H1 (cell line): ENCODE measurements at regions not wholly inside any gene's neighbourhood (a gene's known extent, or its start where the extent isn't known, plus 50 kb on each side); places are given as distances from the start of the nearest gene placed in this dataset.

ENCODE experiments used
- CTCF ChIA-PET: fragments of 300-600 bp; sonication (Branson Sonifier 250); formaldehyde crosslinking; loops from one replicate; lab custom pipeline; 2021; ENCODE audit not compliant: partially characterized antibody; lab: Charles Lee
- POLR2A ChIA-PET: fragments of 300-600 bp; sonication (Branson Sonifier 250); formaldehyde crosslinking; loops from one replicate; lab custom pipeline; 2021; ENCODE audit warnings: inconsistent platforms; ENCODE audit not compliant: partially characterized antibody; lab: Charles Lee
- DNase-seq, 2 experiments: peaks; one replicate each; pipeline versions ENCODE4 v3.0.0 to v3.0.0-alpha.2; 2010 to 2022; ENCODE audit warnings: low spot score in 2 of 2, low read depth in 1 of 2, mixed read lengths in 1 of 2
- FAIRE-seq: peaks from 2 replicates; lab custom pipeline; 2011; peaks lifted over from hg19 to GRCh38; lab: Jason Lieb, UNC
- H2AFZ ChIP-seq: 2 replicates; pipeline ENCODE4 v1.8.1; 2012; ENCODE audit warnings: low read length, inconsistent platforms
- H2AK5ac ChIP-seq: 2 replicates; pipeline ENCODE4 v1.6.1; 2013; ENCODE audit warnings: low read depth, low read length
- H2BK120ac ChIP-seq: replicated peaks from 2 replicates; pipeline ENCODE3; 2013; ENCODE audit warnings: low read depth, low read length, inconsistent platforms
- H2BK12ac ChIP-seq: 2 replicates; pipeline ENCODE4 v1.6.1; 2013; ENCODE audit warnings: low read depth, low read length
- H2BK15ac ChIP-seq: 2 replicates; pipeline ENCODE4 v1.6.1; 2013; ENCODE audit warnings: low read length
- H2BK20ac ChIP-seq: 2 replicates; pipeline ENCODE4 v1.6.1; 2013; ENCODE audit warnings: low read length
- H2BK5ac ChIP-seq: 2 replicates; pipeline ENCODE4 v1.6.1; 2013; ENCODE audit warnings: low read depth, low read length
- H3K14ac ChIP-seq: 2 replicates; pipeline ENCODE4 v1.6.1; 2013; ENCODE audit warnings: inconsistent platforms; ENCODE audit not compliant: insufficient read length
- H3K18ac ChIP-seq: 2 replicates; pipeline ENCODE4 v1.6.1; 2013; ENCODE audit warnings: low read length; ENCODE audit errors: extremely low read depth
- H3K23ac ChIP-seq: 2 replicates; pipeline ENCODE4 v1.6.1; 2013; ENCODE audit warnings: inconsistent platforms; ENCODE audit not compliant: insufficient read length
- H3K23me2 ChIP-seq: 2 replicates; pipeline ENCODE4 v1.6.1; 2013; ENCODE audit warnings: low read depth, low read length
- H3K27ac ChIP-seq: 2 replicates; pipeline ENCODE4 v1.6.1; 2011; ENCODE audit warnings: low read depth, low read length, inconsistent platforms
- H3K27me3 ChIP-seq, 4 experiments: replicated peaks in 1 of 4; 1 replicate in 1 of 4; 2 replicates in 3 of 4; pipeline versions ENCODE4 v1.6.1 to v1.8.1; 2011 to 2013; ENCODE audit warnings: low read length in 3 of 4, mild to moderate bottlenecking in 3 of 4, inconsistent platforms in 2 of 4, mixed read lengths in 2 of 4, moderate library complexity in 1 of 4; ENCODE audit not compliant: control insufficient read depth in 3 of 4, insufficient read depth in 3 of 4; ENCODE audit errors: extremely low read depth in 1 of 4
- H3K36me3 ChIP-seq, 4 experiments: 2 replicates each; pipeline versions ENCODE4 v1.6.1 to v1.8.1; 2011 to 2013; ENCODE audit warnings: mild to moderate bottlenecking in 4 of 4, low read length in 3 of 4, moderate library complexity in 2 of 4, control low read depth in 1 of 4, inconsistent platforms in 1 of 4; ENCODE audit not compliant: insufficient read depth in 4 of 4, control insufficient read depth in 2 of 4
- H3K4ac ChIP-seq: replicated peaks from 2 replicates; pipeline ENCODE3; 2013; ENCODE audit warnings: low read length, low read depth, mixed read lengths, inconsistent platforms; ENCODE audit not compliant: insufficient read length
- H3K4me1 ChIP-seq, 4 experiments: replicated peaks in 1 of 4; 1 replicate in 1 of 4; 2 replicates in 3 of 4; pipeline versions ENCODE4 v1.6.1 to v1.8.1; 2011 to 2013; ENCODE audit warnings: low read length in 3 of 4, inconsistent platforms in 2 of 4, mixed read lengths in 1 of 4; ENCODE audit not compliant: insufficient read depth in 4 of 4, control insufficient read depth in 3 of 4
- H3K4me2 ChIP-seq, 2 experiments: 2 replicates each; pipeline versions ENCODE4 v1.6.1 to v1.8.1; 2011 to 2013; ENCODE audit warnings: low read depth in 2 of 2, low read length in 2 of 2, control low read depth in 1 of 2, inconsistent platforms in 1 of 2, mild to moderate bottlenecking in 1 of 2; ENCODE audit not compliant: insufficient read depth in 1 of 2
- H3K4me3 ChIP-seq, 4 experiments: fragments of 200-600, 300-600 bp in 1 of 4; sonication (generic), shearing (Covaris generic), sonication (Bioruptor Twin) in 1 of 4; 2 replicates each; pipeline versions ENCODE4 v1.5.1 to v1.8.1; 2011 to 2016; ENCODE audit warnings: low read length in 4 of 4, low read depth in 3 of 4, control low read depth in 2 of 4, inconsistent platforms in 2 of 4, mild to moderate bottlenecking in 2 of 4, mixed read lengths in 1 of 4, moderate library complexity in 1 of 4; ENCODE audit not compliant: insufficient read depth in 2 of 4; ENCODE audit errors: extremely low read depth in 1 of 4
- H3K56ac ChIP-seq: replicated peaks from 2 replicates; pipeline ENCODE3; 2013; ENCODE audit warnings: low read depth, mild to moderate bottlenecking, mixed read lengths, low read length, inconsistent platforms; ENCODE audit not compliant: insufficient read length
- H3K79me1 ChIP-seq: 2 replicates; pipeline ENCODE4 v1.6.1; 2013; ENCODE audit warnings: low read depth, low read length, control low read depth
- H3K79me2 ChIP-seq, 2 experiments: 2 replicates each; pipeline versions ENCODE4 v1.6.1 to v1.8.1; 2012 to 2013; ENCODE audit warnings: low read length in 2 of 2, mild to moderate bottlenecking in 2 of 2, inconsistent platforms in 1 of 2; ENCODE audit not compliant: insufficient read depth in 2 of 2, control insufficient read depth in 1 of 2
- H3K9ac ChIP-seq, 4 experiments: replicated peaks in 1 of 4; 1 replicate in 1 of 4; 2 replicates in 3 of 4; pipeline versions ENCODE4 v1.6.1 to v1.8.1; 2011 to 2013; ENCODE audit warnings: low read depth in 3 of 4, low read length in 3 of 4, control low read depth in 2 of 4, mild to moderate bottlenecking in 2 of 4, moderate library complexity in 2 of 4, inconsistent platforms in 1 of 4; ENCODE audit errors: extremely low read depth in 1 of 4
- H3K9me3 ChIP-seq, 2 experiments: 2 replicates each; pipeline versions ENCODE4 v1.6.1 to v1.8.1; 2012 to 2013; ENCODE audit warnings: mild to moderate bottlenecking in 2 of 2, moderate library complexity in 2 of 2, control low read depth in 1 of 2, inconsistent platforms in 1 of 2, low read depth in 1 of 2, low read length in 1 of 2, mixed read lengths in 1 of 2; ENCODE audit not compliant: insufficient read depth in 2 of 2
- H4K20me1 ChIP-seq, 2 experiments: replicated peaks in 1 of 2; 2 replicates each; pipeline versions ENCODE3 to v1.8.1; 2011 to 2013; ENCODE audit warnings: inconsistent platforms in 2 of 2, low read length in 2 of 2, mild to moderate bottlenecking in 1 of 2; ENCODE audit not compliant: insufficient read depth in 2 of 2, control insufficient read depth in 1 of 2
- H4K5ac ChIP-seq: 2 replicates; pipeline ENCODE4 v1.6.1; 2013; ENCODE audit warnings: low read length, low read depth, mixed read lengths, inconsistent platforms; ENCODE audit not compliant: insufficient read length
- H4K8ac ChIP-seq: 2 replicates; pipeline ENCODE4 v1.8.0; 2013; ENCODE audit warnings: mild to moderate bottlenecking, moderate library complexity, low read length, inconsistent platforms; ENCODE audit not compliant: insufficient read depth; ENCODE audit errors: extremely low read depth
- H4K91ac ChIP-seq: replicated peaks from 2 replicates; pipeline ENCODE3; 2013; ENCODE audit warnings: low read length, mixed read lengths, inconsistent platforms; ENCODE audit not compliant: insufficient read length
- NANOG ChIP-seq: IDR thresholded peaks from 2 replicates; pipeline ENCODE4 v1.6.1; 2011; ENCODE audit warnings: low read length, low read depth, mild to moderate bottlenecking, inconsistent platforms; ENCODE audit not compliant: insufficient read depth, poor library complexity, severe bottlenecking
- WGBS, 2 experiments: shearing (Covaris generic) in 1 of 2; methylation state at CpG; one replicate each; pipeline versions ENCODE4 v1.1.6 to v1.1.7; 2013 to 2015; ENCODE audit warnings: low lambda C conversion rate in 2 of 2, mixed read lengths in 2 of 2, inconsistent platforms in 1 of 2, low coverage in 1 of 2, missing lambda C conversion rate in 1 of 2; ENCODE audit not compliant: insufficient replicate concordance in 2 of 2, insufficient coverage in 1 of 2, insufficient read length in 1 of 2; ENCODE audit errors: extremely low coverage in 1 of 2, missing lambda C conversion rate in 1 of 2; 5-methylcytosine and 5-hydroxymethylcytosine counted together

DNA sequence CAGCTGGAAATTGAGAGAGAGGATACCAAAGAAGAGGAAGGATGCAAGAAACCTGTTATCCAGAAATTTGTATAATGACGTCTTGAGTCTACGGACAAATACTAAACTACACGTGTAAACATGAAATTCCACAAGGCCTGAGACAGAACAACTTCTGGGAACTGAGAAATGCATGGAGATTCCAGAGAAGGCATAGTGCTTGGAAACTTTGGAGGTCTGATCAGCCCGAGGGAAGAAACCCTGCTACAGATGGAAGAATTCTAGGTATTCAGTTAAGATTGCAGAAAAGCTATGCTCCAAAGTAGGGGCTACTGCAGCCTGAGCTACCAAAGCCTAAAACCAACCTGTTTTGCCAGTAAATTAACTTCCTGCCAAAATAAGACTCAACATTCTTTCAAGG is 120.4 kb downstream of the PDCL3 start:
- Histone ChIP-seq H3K4me1 (no peaks in the 10 kb centered on the region), H3K27me3 (no peaks in the 10 kb centered on the region), H3K4me2 (no peak overlapping the region), H3K14ac (no peak overlapping the region), H4K8ac (no peak overlapping the region), H3K56ac (no peak overlapping the region), H2AFZ (no peak overlapping the region), H3K18ac (no peak overlapping the region), H3K23ac (no peak overlapping the region), H3K4me3 (no peak overlapping the region), H3K23me2 (no peaks in the 10 kb centered on the region), H3K9ac (no peak overlapping the region), H2BK20ac (no peak overlapping the region), H3K36me3 (no peaks in the 10 kb centered on the region), H2BK5ac (no peak overlapping the region), H3K27ac (no peak overlapping the region), H3K4ac (no peak overlapping the region), H3K9me3 (peaks cover 2 to 3% of the 10 kb centered on the region in 2 experiments; a peak in 2 of 4 replicates), H4K20me1 (no peaks in the 10 kb centered on the region), H2BK15ac (no peak overlapping the region), H2BK120ac (no peak overlapping the region), H4K5ac (no peak overlapping the region), H3K79me2 (no peaks in the 10 kb centered on the region), H3K79me1 (no peaks in the 10 kb centered on the region), H2AK5ac (no peak overlapping the region), H2BK12ac (no peak overlapping the region), H4K91ac (no peak overlapping the region)
- ChIA-PET POLR2A (no interaction called here), CTCF (interaction anchor here (1.2 kb wide), 1 partner anchor 14 kb away, joined by 3 read pairs; no protein-coding TSS in a partner anchor)
- 94% methylated on average over 4 of the region's 4 CpGs; no CpG with 5 or more reads in 1 of the 2 experiments for WGBS, 2 experiments
- no peak for TF ChIP-seq NANOG
- no peak for DNase-seq
- FAIRE-seq, result no peak
